ENCODE measurements at regions not wholly inside any gene's neighbourhood (a gene's known extent, or its start where the extent isn't known, plus 50 kb on each side); places are given as distances from the start of the nearest gene placed in this dataset.

GRCh38 chr1:104765085-104765484 is 1015.4 kb downstream of the AMY1C start:
- no peak overlapping the region for H3K27ac ChIP-seq
- 56 to 60% methylated on average over 1 of the region's 1 CpG for WGBS, 2 donors
- H3K27me3 ChIP-seq = no peaks in the 10 kb centered on the region
- no peak overlapping the region for H3K4me3 ChIP-seq
- H3K9me3 ChIP-seq = no peaks in the 10 kb centered on the region
- no peak for DNase-seq
- intact Hi-C loops (cut with DNase I; ENCODE audit: low total_unique reads) = no loop called here
- TF ChIP-seq POLR2A (IDR thresholded peaks at IDR 0.05) = no peak
- no peaks in the 10 kb centered on the region for H3K4me1 ChIP-seq
- H3K36me3 ChIP-seq (ENCODE audit: low read depth, missing control alignments) = no peaks in the 10 kb centered on the region

DNA sequence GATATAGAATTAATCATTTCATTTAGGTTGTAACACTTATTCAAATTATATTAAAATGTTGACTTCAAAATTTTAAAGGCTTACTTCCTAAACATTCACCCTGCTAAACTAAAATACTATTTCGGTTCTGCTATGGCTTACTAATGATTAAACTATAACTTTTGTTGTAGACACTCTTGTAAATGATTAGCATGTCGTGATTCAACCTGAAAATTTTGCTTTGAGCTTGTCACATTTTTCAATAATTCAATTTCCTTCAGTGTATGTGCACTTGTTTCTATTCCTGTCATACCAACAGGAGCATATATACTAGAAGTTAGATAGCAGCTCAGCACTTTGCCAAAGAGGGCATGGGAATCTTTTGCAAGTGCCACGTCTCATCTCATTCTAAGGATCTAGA is 1018.8 kb downstream of the AMY1C start:
- intact Hi-C loops (cut with DNase I; ENCODE audit: low total_unique reads) = no loop called here
- Histone ChIP-seq H3K9me3 (no peaks in the 10 kb centered on the region), H3K27ac (no peak overlapping the region), H3K27me3 (no peaks in the 10 kb centered on the region), H3K4me3 (no peak overlapping the region), H3K4me1 (no peaks in the 10 kb centered on the region), H3K36me3 (ENCODE audit: low read depth, missing control alignments) (no peaks in the 10 kb centered on the region)
- TF ChIP-seq POLR2A (IDR thresholded peaks at IDR 0.05) (no peak), CTCF (IDR thresholded peaks at IDR 0.05) (no peak)
- 86 to 95% methylated on average over 3 of the region's 3 CpGs for WGBS, 2 donors
- no peak for DNase-seq

DNA sequence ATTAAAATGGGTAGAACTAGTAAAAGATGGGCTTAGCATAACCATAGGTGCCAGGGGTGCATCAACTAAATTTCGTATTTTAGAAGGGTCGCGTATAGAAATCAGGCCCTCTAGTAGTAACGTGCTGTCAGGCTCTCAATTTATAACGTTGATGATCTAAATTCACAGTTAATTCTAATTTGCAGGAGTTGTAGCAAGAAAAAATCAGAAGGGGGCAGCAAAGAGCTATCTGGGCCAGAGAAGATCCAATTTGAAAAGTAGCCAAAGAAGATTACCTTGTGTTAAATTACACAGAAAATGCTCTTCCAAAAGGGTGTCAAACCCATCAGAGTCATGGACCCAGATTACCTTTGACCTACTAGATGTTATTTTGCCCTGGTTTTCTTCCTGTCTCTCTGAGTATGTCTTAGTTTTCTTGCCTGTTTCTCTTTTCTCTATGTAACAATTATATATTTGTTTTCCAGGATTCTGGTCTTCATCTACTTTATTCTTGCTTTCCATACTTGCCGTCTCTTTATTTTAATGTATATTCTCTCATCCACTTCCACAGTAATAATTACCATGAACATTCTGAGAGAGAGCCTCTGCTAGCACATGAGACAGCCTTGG is 1030.9 kb downstream of the AMY1C start:
- H3K27ac ChIP-seq = no peak overlapping the region
- no peaks in the 10 kb centered on the region for H3K9me3 ChIP-seq
- WGBS, 2 donors = 26 to 29% methylated on average over 6 of the region's 6 CpGs
- no peaks in the 10 kb centered on the region for H3K27me3 ChIP-seq
- DNase-seq = no peak
- intact Hi-C loops (cut with DNase I; ENCODE audit: low total_unique reads) = no loop called here
- H3K36me3 ChIP-seq (ENCODE audit: low read depth, missing control alignments) = no peaks in the 10 kb centered on the region
- no peaks in the 10 kb centered on the region for H3K4me1 ChIP-seq
- H3K4me3 ChIP-seq = no peak overlapping the region
- TF ChIP-seq CTCF (IDR thresholded peaks at IDR 0.05) = peak; percentile 50 to 89 (median 83)
- TF ChIP-seq POLR2A (IDR thresholded peaks at IDR 0.05) = no peak

- Histone ChIP-seq H3K4me3 (no peak overlapping the region), H3K27ac (no peak overlapping the region), H3K36me3 (ENCODE audit: low read depth, missing control alignments) (no peaks in the 10 kb centered on the region), H3K4me1 (no peaks in the 10 kb centered on the region), H3K9me3 (no peaks in the 10 kb centered on the region), H3K27me3 (no peaks in the 10 kb centered on the region)
- intact Hi-C loops (cut with DNase I; ENCODE audit: low total_unique reads) = no loop called here
- no peak for TF ChIP-seq CTCF (IDR thresholded peaks at IDR 0.05)
- no peak for TF ChIP-seq POLR2A (IDR thresholded peaks at IDR 0.05)
- 83 to 90% methylated on average over 2 of the region's 2 CpGs for WGBS, 2 donors
- DNase-seq = no peak
Observed at GRCh38 chr1:104785575-104786187, 1036.0 kb downstream of the AMY1C start.

- WGBS, 2 donors = 66 to 72% methylated on average over 6 to 14 of the region's 14 CpGs
- intact Hi-C loops (cut with DNase I; ENCODE audit: low total_unique reads) = no loop called here
- no peak for DNase-seq
Observed at GRCh38 chr1:104787866-104788510, 1038.3 kb downstream of the AMY1C start.

More at GRCh38 chr1:104787866-104788510, 1038.3 kb downstream of the AMY1C start:
- peak overlapping the region; percentile 12 to 22 for H3K4me3 ChIP-seq
- H3K36me3 ChIP-seq (ENCODE audit: low read depth, missing control alignments) = no peaks in the 10 kb centered on the region
- no peak overlapping the region for H3K27ac ChIP-seq
- H3K4me1 ChIP-seq = no peaks in the 10 kb centered on the region
- no peak for TF ChIP-seq CTCF (IDR thresholded peaks at IDR 0.05)
- H3K27me3 ChIP-seq = no peaks in the 10 kb centered on the region
- H3K9me3 ChIP-seq = no peaks in the 10 kb centered on the region

Data from testis (tissue), 2 donors.